Activated CD8-positive, alpha-beta T cell treated with anti-CD3 and anti-CD28 coated beads for 36 hours (primary cell): ENCODE measurements at regions not wholly inside any gene's neighbourhood (a gene's known extent, or its start where the extent isn't known, plus 50 kb on each side); places are given as distances from the start of the nearest gene placed in this dataset.

ENCODE experiments used
- ATAC-seq: fragments of 200-7000 bp; cut with Tn5 transposase; one replicate; pipeline ENCODE4 v1.10.0; 2021; ENCODE audit warnings: mild to moderate bottlenecking, moderate library complexity
- CTCF ChIA-PET: fragments of 350-600 bp; sonication (Branson Sonifier 250); formaldehyde crosslinking; loops from one replicate; lab custom pipeline; 2021; ENCODE audit warnings: antibody characterized with exemption; lab: Charles Lee
- POLR2A ChIA-PET: fragments of 350-600 bp; sonication (Branson Sonifier 250); formaldehyde crosslinking; loops from one replicate; lab custom pipeline; 2021; ENCODE audit warnings: antibody characterized with exemption; lab: Charles Lee
- DNase-seq: peaks from one replicate; pipeline ENCODE4 v3.0.0-alpha.2; 2020
- H3K27ac Mint-ChIP-seq: one replicate; pipeline ENCODE4 v1.8.0; 2021; ENCODE audit warnings: mild to moderate bottlenecking, mixed read lengths
- H3K27me3 Mint-ChIP-seq: one replicate; pipeline ENCODE4 v1.8.0; 2021; ENCODE audit warnings: mixed read lengths
- H3K36me3 Mint-ChIP-seq: one replicate; pipeline ENCODE4 v1.8.0; 2021; ENCODE audit warnings: low read depth, mixed read lengths
- H3K4me1 Mint-ChIP-seq: one replicate; pipeline ENCODE4 v1.8.0; 2021; ENCODE audit warnings: low read depth, mixed read lengths
- H3K4me3 Mint-ChIP-seq: one replicate; pipeline ENCODE4 v1.8.0; 2021; ENCODE audit warnings: mild to moderate bottlenecking, moderate library complexity, mixed read lengths
- H3K9me3 Mint-ChIP-seq: one replicate; pipeline ENCODE4 v1.8.0; 2021; ENCODE audit warnings: mixed read lengths
- CTCF ChIP-seq: fragments of 200-600 bp; IDR thresholded peaks from one replicate; pipeline ENCODE4 v1.8.0; 2022; ENCODE audit warnings: antibody characterized with exemption, mild to moderate bottlenecking
- intact Hi-C: fragments of 100-400 bp; cut with micrococcal nuclease; formaldehyde crosslinking; loops from one replicate; pipeline ENCODE4 v1.10.0; 2022

- peaks cover 18% of the 10 kb centered on the region for H3K4me1 Mint-ChIP-seq
- H3K27me3 Mint-ChIP-seq, result peaks cover 33% of the 10 kb centered on the region
- no peak overlapping the region for H3K27ac Mint-ChIP-seq
- no peak for TF ChIP-seq CTCF
- ATAC-seq, result no peak
- intact Hi-C loops, result no loop called here
- no peak for DNase-seq
- no peaks in the 10 kb centered on the region for H3K36me3 Mint-ChIP-seq
- ChIA-PET CTCF (interaction anchor here (1.1 kb wide), 1 partner anchor 11 kb away, joined by 3 read pairs; no protein-coding TSS in a partner anchor), POLR2A (interaction anchor here (1.1 kb wide), 1 partner anchor 74 kb away, joined by 3 read pairs; no protein-coding TSS in a partner anchor)
- no peaks in the 10 kb centered on the region for H3K9me3 Mint-ChIP-seq
- no peak overlapping the region for H3K4me3 Mint-ChIP-seq
Observed at GRCh38 chr3:193971966-193972365, 164.0 kb upstream of the HES1 start.

- no peak for TF ChIP-seq CTCF
- ChIA-PET POLR2A (no interaction called here), CTCF (no interaction called here)
- H3K9me3 Mint-ChIP-seq, result no peaks in the 10 kb centered on the region
- no peaks in the 10 kb centered on the region for H3K36me3 Mint-ChIP-seq
- ATAC-seq, result no peak
- no peak for DNase-seq
- peaks cover 31% of the 10 kb centered on the region for H3K27me3 Mint-ChIP-seq
- intact Hi-C loops, result no loop called here
- H3K4me1 Mint-ChIP-seq, result peaks cover 18% of the 10 kb centered on the region
- H3K4me3 Mint-ChIP-seq, result no peak overlapping the region
- no peak overlapping the region for H3K27ac Mint-ChIP-seq
Observed at GRCh38 chr3:193972832-193973231, 163.1 kb upstream of the HES1 start.

- Mint-ChIP-seq H3K4me1 (peaks cover 18% of the 10 kb centered on the region), H3K4me3 (no peak overlapping the region), H3K36me3 (no peaks in the 10 kb centered on the region), H3K27me3 (peaks cover 27% of the 10 kb centered on the region), H3K9me3 (no peaks in the 10 kb centered on the region), H3K27ac (no peak overlapping the region)
- ChIA-PET POLR2A (no interaction called here), CTCF (no interaction called here)
- intact Hi-C loops, result no loop called here
- ATAC-seq, result no peak
- DNase-seq, result no peak
- no peak for TF ChIP-seq CTCF
Observed at GRCh38 chr3:193974191-193974652, 161.7 kb upstream of the HES1 start.

- ChIA-PET POLR2A (no interaction called here), CTCF (no interaction called here)
- Mint-ChIP-seq H3K27me3 (peaks cover 25% of the 10 kb centered on the region), H3K27ac (no peak overlapping the region), H3K4me3 (no peak overlapping the region), H3K9me3 (no peaks in the 10 kb centered on the region), H3K4me1 (peaks cover 18% of the 10 kb centered on the region), H3K36me3 (no peaks in the 10 kb centered on the region)
- DNase-seq, result no peak
- intact Hi-C loops, result no loop called here
- no peak for TF ChIP-seq CTCF
- no peak for ATAC-seq
Observed at GRCh38 chr3:193974671-193975535, 161.0 kb upstream of the HES1 start.

GRCh38 chr3:193977622-193978021, 158.3 kb upstream of the HES1 start:
- TF ChIP-seq CTCF, result no peak
- no peak overlapping the region for H3K4me3 Mint-ChIP-seq
- DNase-seq (no peak), ATAC-seq (no peak)
- H3K27ac Mint-ChIP-seq, result no peak overlapping the region
- ChIA-PET CTCF (no interaction called here), POLR2A (no interaction called here)
- peaks cover 13% of the 10 kb centered on the region for H3K27me3 Mint-ChIP-seq
- intact Hi-C loops, result no loop called here
- H3K36me3 Mint-ChIP-seq, result no peaks in the 10 kb centered on the region
- no peaks in the 10 kb centered on the region for H3K9me3 Mint-ChIP-seq
- no peaks in the 10 kb centered on the region for H3K4me1 Mint-ChIP-seq
